ENCODE measurements at regions not wholly inside any gene's neighbourhood (a gene's known extent, or its start where the extent isn't known, plus 50 kb on each side); places are given as distances from the start of the nearest gene placed in this dataset.

GRCh38 chr4:134787315-134787714 is 585.7 kb upstream of the PABPC4L start:
- H2AFZ ChIP-seq = no peak overlapping the region
- no peak overlapping the region for H3K4me3 ChIP-seq
- no peak overlapping the region for H3K27ac ChIP-seq
- no peak for DNase-seq
- H3K9me2 ChIP-seq (ENCODE audit: insufficient read depth) = no peaks in the 10 kb centered on the region
- H3K9ac ChIP-seq = no peak overlapping the region
- no peaks in the 10 kb centered on the region for H3K4me1 ChIP-seq (ENCODE audit: insufficient read depth)
- TF ChIP-seq EZH2phosphoT487 (IDR thresholded peaks at IDR 0.05; ENCODE audit: insufficient read depth, low read depth) = no peak
- no peak for TF ChIP-seq EZH2 (IDR thresholded peaks at IDR 0.05; ENCODE audit: insufficient read depth, poor library complexity, severe bottlenecking)
- no peaks in the 10 kb centered on the region for H3K27me3 ChIP-seq (replicated peaks; ENCODE audit: insufficient read depth)
- no peaks in the 10 kb centered on the region for H3K79me2 ChIP-seq (ENCODE audit: insufficient read depth)
- H3K9me3 ChIP-seq (ENCODE audit: low read depth) = no peaks in the 10 kb centered on the region
- 0% methylated on average over 1 of the region's 1 CpG for WGBS, 2 experiments (ENCODE audit: low coverage in 1 of 2, low lambda C conversion rate in 2 of 2, missing lambda C conversion rate in 2 of 2)
- no peaks in the 10 kb centered on the region for H3F3A ChIP-seq (ENCODE audit: insufficient read depth)
- no peaks in the 10 kb centered on the region for H3K36me3 ChIP-seq (ENCODE audit: low read depth)
- in situ Hi-C loops (cut with MboI) = no loop called here
- no peak overlapping the region for H3K4me2 ChIP-seq (ENCODE audit: unreplicated experiment)
- H4K20me1 ChIP-seq (ENCODE audit: insufficient read depth) = no peaks in the 10 kb centered on the region

- Histone ChIP-seq H2AFZ (no peak overlapping the region), H4K20me1 (ENCODE audit: insufficient read depth) (no peaks in the 10 kb centered on the region), H3F3A (ENCODE audit: insufficient read depth) (no peaks in the 10 kb centered on the region), H3K79me2 (ENCODE audit: insufficient read depth) (no peaks in the 10 kb centered on the region), H3K27ac (no peak overlapping the region), H3K27me3 (replicated peaks; ENCODE audit: insufficient read depth) (no peaks in the 10 kb centered on the region), H3K4me3 (no peak overlapping the region), H3K4me2 (ENCODE audit: unreplicated experiment) (no peak overlapping the region), H3K9me3 (ENCODE audit: low read depth) (no peaks in the 10 kb centered on the region), H3K9ac (no peak overlapping the region), H3K9me2 (ENCODE audit: insufficient read depth) (no peaks in the 10 kb centered on the region), H3K4me1 (ENCODE audit: insufficient read depth) (no peaks in the 10 kb centered on the region), H3K36me3 (ENCODE audit: low read depth) (no peaks in the 10 kb centered on the region)
- in situ Hi-C loops (cut with MboI) = no loop called here
- DNase-seq = no peak
- WGBS, 2 experiments (ENCODE audit: low coverage in 1 of 2, low lambda C conversion rate in 2 of 2, missing lambda C conversion rate in 2 of 2) = 13 to 20% methylated on average over 2 of the region's 2 CpGs
- TF ChIP-seq EZH2phosphoT487 (IDR thresholded peaks at IDR 0.05; ENCODE audit: insufficient read depth, low read depth) = no peak
- TF ChIP-seq EZH2 (IDR thresholded peaks at IDR 0.05; ENCODE audit: insufficient read depth, poor library complexity, severe bottlenecking) = no peak
Observed at GRCh38 chr4:134780244-134780643, 578.7 kb upstream of the PABPC4L start.

- Histone ChIP-seq H3K4me2 (ENCODE audit: unreplicated experiment) (no peak overlapping the region), H3K79me2 (ENCODE audit: insufficient read depth) (no peaks in the 10 kb centered on the region), H4K20me1 (ENCODE audit: insufficient read depth) (no peaks in the 10 kb centered on the region), H3K9me2 (ENCODE audit: insufficient read depth) (no peaks in the 10 kb centered on the region), H3K27ac (no peak overlapping the region), H3K4me3 (no peak overlapping the region), H2AFZ (no peak overlapping the region), H3F3A (ENCODE audit: insufficient read depth) (no peaks in the 10 kb centered on the region), H3K9me3 (ENCODE audit: low read depth) (no peaks in the 10 kb centered on the region), H3K9ac (no peak overlapping the region), H3K36me3 (ENCODE audit: low read depth) (no peaks in the 10 kb centered on the region), H3K4me1 (ENCODE audit: insufficient read depth) (no peaks in the 10 kb centered on the region), H3K27me3 (replicated peaks; ENCODE audit: insufficient read depth) (no peaks in the 10 kb centered on the region)
- in situ Hi-C loops (cut with MboI) = no loop called here
- DNase-seq = no peak
- no peak for TF ChIP-seq EZH2phosphoT487 (IDR thresholded peaks at IDR 0.05; ENCODE audit: insufficient read depth, low read depth)
- WGBS, 2 experiments (ENCODE audit: low coverage in 1 of 2, low lambda C conversion rate in 2 of 2, missing lambda C conversion rate in 2 of 2) = 7 to 9% methylated on average over 2 of the region's 2 CpGs
Observed at GRCh38 chr4:134777606-134778005, 576.0 kb upstream of the PABPC4L start.

- no peak for DNase-seq
- no peaks in the 10 kb centered on the region for H3K36me3 ChIP-seq (ENCODE audit: low read depth)
- no peaks in the 10 kb centered on the region for H3K27me3 ChIP-seq (replicated peaks; ENCODE audit: insufficient read depth)
- H3K9ac ChIP-seq = no peak overlapping the region
- H3K79me2 ChIP-seq (ENCODE audit: insufficient read depth) = no peaks in the 10 kb centered on the region
- H3K4me3 ChIP-seq = no peak overlapping the region
- no peaks in the 10 kb centered on the region for H3K4me1 ChIP-seq (ENCODE audit: insufficient read depth)
- no peaks in the 10 kb centered on the region for H3K9me2 ChIP-seq (ENCODE audit: insufficient read depth)
- no peaks in the 10 kb centered on the region for H4K20me1 ChIP-seq (ENCODE audit: insufficient read depth)
- H3F3A ChIP-seq (ENCODE audit: insufficient read depth) = no peaks in the 10 kb centered on the region
- 12 to 20% methylated on average over 4 of the region's 4 CpGs for WGBS, 2 experiments (ENCODE audit: low coverage in 1 of 2, low lambda C conversion rate in 2 of 2, missing lambda C conversion rate in 2 of 2)
- no peaks in the 10 kb centered on the region for H3K9me3 ChIP-seq (ENCODE audit: low read depth)
- no peak overlapping the region for H3K4me2 ChIP-seq (ENCODE audit: unreplicated experiment)
- in situ Hi-C loops (cut with MboI) = no loop called here
- no peak overlapping the region for H3K27ac ChIP-seq
- TF ChIP-seq EZH2 (IDR thresholded peaks at IDR 0.05; ENCODE audit: insufficient read depth, poor library complexity, severe bottlenecking) = no peak
- no peak for TF ChIP-seq EZH2phosphoT487 (IDR thresholded peaks at IDR 0.05; ENCODE audit: insufficient read depth, low read depth)
- H2AFZ ChIP-seq = no peak overlapping the region
Observed at GRCh38 chr4:134773497-134774000, 572.0 kb upstream of the PABPC4L start.

- Histone ChIP-seq H4K20me1 (ENCODE audit: insufficient read depth) (no peaks in the 10 kb centered on the region), H3K9ac (no peak overlapping the region), H3K9me3 (ENCODE audit: low read depth) (no peaks in the 10 kb centered on the region), H3K9me2 (ENCODE audit: insufficient read depth) (no peaks in the 10 kb centered on the region), H3K4me1 (ENCODE audit: insufficient read depth) (no peaks in the 10 kb centered on the region), H3K4me3 (no peak overlapping the region), H3K36me3 (ENCODE audit: low read depth) (no peaks in the 10 kb centered on the region), H3F3A (ENCODE audit: insufficient read depth) (no peaks in the 10 kb centered on the region), H3K27me3 (replicated peaks; ENCODE audit: insufficient read depth) (no peaks in the 10 kb centered on the region), H3K4me2 (ENCODE audit: unreplicated experiment) (no peak overlapping the region), H3K79me2 (ENCODE audit: insufficient read depth) (no peaks in the 10 kb centered on the region), H2AFZ (no peak overlapping the region), H3K27ac (no peak overlapping the region)
- in situ Hi-C loops (cut with MboI) = no loop called here
- WGBS, 2 experiments (ENCODE audit: low coverage in 1 of 2, low lambda C conversion rate in 2 of 2, missing lambda C conversion rate in 2 of 2) = 19 to 26% methylated on average over 4 of the region's 4 CpGs
- TF ChIP-seq EZH2 (IDR thresholded peaks at IDR 0.05; ENCODE audit: insufficient read depth, poor library complexity, severe bottlenecking) (no peak), EZH2phosphoT487 (IDR thresholded peaks at IDR 0.05; ENCODE audit: insufficient read depth, low read depth) (no peak)
- no peak for DNase-seq
Observed at GRCh38 chr4:134762053-134762452, 560.5 kb upstream of the PABPC4L start.

Measured in GM23248 (cell line).